ENCODE measurements at regions not wholly inside any gene's neighbourhood (a gene's known extent, or its start where the extent isn't known, plus 50 kb on each side); places are given as distances from the start of the nearest gene placed in this dataset.
A peak's percentile ranks its signal among the peaks of the same experiment; 100 is the strongest.

DNA sequence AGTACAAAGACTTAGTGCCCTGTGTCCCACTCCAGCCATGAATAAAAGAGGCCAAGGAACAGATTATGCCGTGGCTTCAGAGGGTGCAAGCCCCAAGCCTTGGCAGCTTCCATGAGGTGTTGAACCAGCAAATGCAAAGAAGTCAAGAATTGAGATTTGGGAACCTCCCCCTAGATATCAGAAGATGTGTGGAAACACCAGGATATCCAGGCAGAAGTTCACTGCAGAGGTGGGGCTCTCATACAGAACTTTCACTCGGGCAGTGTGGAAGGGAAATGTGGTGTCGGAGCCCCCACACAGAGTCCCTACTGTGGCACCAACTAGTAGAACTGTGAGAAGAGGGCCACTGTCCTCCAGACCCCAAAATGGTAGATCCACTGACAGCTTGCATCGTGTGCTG lies 2421.4 kb downstream of the PCDH9 start:
- no peak for DNase-seq (ENCODE audit: low read depth in 2 of 2)

DNA sequence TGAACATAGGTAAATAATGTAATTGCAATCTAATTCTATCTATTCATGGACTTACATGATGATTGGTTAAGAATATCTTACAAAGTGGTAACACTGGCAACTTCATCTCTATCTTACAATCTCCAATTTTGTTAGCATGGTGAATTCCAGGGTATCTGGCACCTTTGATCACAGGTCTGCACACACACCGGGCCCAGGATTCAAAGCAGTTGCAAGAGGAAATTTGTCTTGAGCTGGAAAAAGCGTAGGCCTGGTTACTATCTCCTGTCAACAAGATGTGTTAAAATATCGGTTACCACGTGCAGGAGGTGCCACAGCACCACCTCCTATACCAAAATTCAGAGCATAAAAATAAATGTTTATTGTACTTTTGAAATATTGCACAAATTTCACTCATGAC lies 2428.4 kb downstream of the PCDH9 start:
- no peak for DNase-seq (ENCODE audit: low read depth in 2 of 2)

DNA sequence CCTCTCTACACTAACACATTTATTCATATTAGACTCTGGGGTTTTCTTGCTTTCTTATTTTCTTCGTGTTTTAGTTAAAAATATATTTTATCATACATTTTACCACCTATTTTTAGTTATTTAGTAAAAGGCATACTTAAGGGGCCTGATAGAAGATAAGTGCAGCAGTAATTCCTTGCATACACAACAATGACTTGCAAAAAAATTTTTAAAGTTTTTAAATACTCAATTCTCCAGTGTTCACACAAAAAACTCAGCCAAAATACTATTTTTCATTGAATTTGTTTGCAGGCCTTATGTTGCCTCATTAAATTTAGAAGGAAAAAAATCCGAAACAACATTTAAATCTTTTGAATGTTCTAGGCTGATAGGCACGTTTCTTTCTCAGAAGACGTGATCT lies 2431.7 kb downstream of the PCDH9 start:
- DNase-seq (ENCODE audit: low read depth in 2 of 2): no peak

DNA sequence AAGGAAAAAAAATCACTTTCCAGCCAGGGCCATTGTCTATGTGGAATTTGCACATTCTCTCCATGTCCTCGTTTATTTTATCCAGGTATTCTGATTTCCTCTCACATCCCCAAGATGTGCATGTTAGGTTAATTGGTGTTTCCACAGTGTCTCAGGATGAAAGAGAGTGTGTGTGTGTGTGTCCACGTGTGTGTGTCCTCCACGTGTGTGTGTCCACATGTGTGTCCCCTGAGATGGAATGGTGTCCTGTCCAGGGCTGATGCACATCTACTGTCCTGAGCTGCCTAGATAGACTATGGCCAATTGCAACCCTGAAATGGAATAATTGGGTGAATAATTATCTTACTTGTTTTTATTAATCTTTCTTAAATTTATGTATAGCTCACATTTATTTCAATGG lies 2436.5 kb downstream of the PCDH9 start:
- DNase-seq (ENCODE audit: low read depth in 2 of 2): no peak

DNA sequence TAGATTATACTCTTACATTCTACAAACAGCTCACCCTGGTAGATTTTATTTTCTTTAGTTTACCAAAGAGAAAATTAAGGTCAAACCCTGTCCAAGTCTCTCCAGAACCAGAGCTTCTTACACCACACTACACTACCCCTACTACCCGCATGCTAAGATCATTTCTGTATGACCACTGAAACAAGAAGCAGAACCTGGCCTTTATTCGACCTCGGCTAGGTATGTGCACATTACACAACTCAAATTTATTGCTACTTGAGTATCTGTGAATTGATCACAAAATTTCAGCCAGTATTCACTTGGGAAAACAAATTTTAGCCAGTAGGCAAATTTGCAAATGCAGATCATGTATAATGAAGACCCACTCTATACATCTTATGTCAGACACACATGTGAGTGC lies 2437.0 kb downstream of the PCDH9 start:
- no peak for DNase-seq (ENCODE audit: low read depth in 2 of 2)

DNA sequence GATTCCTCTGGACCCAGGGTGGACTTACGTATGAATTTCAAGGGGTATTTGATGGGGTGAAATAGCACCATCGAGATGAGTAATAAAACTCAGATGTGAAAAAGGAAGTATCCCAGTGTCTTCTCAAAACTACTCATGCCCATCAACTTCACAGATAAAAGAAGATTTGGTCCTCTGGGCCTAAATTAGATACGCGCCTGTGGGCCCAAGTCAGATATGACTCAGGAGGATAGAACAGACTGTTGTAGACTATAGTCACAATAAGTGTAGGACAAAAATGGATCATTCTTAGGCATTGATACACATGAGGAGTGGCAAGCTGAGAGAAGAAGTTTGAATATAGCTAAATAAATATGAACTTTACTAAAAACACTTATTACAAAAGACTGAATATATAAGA lies 2438.8 kb downstream of the PCDH9 start:
- DNase-seq (ENCODE audit: low read depth in 2 of 2): no peak

DNA sequence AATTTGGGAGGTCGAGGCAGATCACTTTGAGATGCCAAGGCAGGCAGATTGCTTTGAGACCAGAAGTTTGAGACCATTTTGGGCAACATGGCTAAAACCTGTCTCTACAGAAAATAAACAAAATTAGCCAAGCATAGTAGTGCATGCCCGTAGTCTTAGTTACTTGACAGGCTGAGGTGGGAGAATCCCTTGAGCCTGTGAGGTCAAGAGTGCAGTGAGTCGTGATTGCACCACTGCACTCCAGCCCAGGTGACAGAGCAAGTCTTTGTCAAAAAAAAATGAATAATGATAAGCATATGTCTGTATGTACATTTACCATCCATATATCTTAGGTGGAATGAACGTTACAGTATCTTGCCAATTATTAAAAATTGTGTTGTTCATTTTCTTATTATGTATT lies 2447.7 kb downstream of the PCDH9 start:
- DNase-seq (ENCODE audit: low read depth in 2 of 2): no peak

DNA sequence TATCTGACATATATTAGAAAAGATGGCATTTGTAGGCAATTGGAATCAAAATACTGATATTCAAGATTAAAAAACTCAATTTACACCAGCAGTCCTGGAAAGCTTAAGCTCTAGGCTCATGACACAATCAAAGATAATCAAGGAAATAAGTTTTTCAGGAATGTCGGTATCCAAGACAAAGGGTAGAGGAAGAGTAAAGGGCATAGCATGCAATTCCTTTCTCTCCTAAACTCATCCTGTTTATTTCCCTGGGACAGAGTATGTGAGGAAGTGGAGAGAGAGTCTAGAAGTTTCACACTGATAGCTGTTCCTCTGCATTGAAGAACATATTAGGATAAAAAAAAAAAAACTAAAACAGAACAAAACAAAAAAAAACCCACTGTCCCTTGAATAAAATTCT lies 2452.1 kb downstream of the PCDH9 start:
- peak in 1 of 2 donors; percentile 80 for DNase-seq (ENCODE audit: low read depth in 2 of 2)

DNA sequence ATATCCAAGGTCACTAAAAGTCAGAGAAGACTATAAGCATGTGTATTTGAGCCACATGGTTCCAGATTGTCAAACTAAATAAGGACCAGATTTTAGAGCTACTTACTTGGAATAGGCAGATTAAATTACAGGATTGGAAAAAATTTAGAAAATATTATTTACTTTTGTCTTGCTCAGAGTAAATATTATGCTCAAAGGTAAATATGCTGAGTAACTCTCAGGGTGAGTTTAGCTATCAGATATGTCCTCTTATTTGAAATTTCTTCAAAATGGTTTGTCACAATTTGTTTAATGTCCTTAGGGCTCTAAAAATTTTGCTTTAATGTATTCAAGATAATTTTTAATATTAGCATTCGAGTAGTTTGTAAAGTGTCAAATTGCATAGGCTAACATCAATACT lies 2455.2 kb downstream of the PCDH9 start:
- no peak for DNase-seq (ENCODE audit: low read depth in 2 of 2)

DNA sequence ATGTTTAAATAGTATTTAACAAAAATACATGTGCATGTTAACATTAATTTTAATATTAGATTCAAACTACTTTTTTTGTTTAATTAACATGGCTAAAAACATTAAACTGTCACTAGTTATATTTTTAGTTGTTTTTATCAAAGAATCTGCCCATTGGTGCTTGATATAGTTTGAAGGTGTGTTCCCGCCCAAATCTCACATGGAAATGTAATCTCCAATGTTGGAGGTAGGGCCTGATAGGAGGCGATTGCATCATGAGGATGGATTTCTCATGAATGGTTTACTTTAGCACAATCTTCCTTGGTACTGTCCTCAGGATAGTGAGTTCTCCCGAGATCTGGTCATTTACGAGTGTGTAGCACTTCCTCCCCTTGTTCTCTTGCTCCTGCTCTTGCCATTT lies 2459.4 kb downstream of the PCDH9 start:
- DNase-seq (ENCODE audit: low read depth in 2 of 2): no peak

DNA sequence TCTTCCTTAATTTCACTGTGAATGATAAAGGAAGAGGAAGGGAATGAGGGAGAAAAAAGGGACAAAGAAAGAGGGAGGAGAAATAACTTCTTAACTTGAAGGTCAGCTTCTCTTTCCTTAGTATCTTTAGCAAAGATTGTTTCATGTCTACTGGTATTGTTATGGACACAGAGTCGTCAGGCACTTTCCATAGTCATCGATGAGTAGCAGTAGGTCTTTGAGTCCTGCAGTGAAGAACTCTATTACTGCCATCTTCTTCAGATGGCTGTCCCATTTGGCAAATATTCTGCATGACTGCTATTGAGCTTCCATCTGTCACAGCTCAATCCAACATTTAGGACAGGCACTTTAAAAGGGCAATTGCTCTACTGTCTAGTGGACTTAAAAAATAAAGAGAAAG lies 2463.1 kb downstream of the PCDH9 start:
- DNase-seq (ENCODE audit: low read depth in 2 of 2): no peak

DNA sequence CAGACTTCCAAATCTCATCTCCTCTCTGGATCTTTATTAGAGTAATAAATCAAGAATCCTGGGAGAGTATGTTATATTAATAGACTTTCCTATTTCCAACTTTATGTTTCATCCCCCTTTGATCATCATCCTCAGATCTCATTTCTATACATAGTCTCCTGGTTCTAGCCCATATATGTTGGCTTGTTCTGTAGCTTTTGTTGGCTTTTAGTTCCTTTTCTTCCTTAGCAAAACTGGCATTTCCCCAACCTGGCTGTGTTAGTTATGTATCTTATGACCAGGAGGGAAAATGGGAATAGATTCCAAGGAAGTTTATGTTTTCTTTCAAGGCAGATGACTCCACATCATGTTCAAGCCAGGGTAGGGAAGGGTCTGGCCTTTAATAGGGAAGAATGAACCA lies 2464.5 kb downstream of the PCDH9 start:
- no peak for DNase-seq (ENCODE audit: low read depth in 2 of 2)

DNA sequence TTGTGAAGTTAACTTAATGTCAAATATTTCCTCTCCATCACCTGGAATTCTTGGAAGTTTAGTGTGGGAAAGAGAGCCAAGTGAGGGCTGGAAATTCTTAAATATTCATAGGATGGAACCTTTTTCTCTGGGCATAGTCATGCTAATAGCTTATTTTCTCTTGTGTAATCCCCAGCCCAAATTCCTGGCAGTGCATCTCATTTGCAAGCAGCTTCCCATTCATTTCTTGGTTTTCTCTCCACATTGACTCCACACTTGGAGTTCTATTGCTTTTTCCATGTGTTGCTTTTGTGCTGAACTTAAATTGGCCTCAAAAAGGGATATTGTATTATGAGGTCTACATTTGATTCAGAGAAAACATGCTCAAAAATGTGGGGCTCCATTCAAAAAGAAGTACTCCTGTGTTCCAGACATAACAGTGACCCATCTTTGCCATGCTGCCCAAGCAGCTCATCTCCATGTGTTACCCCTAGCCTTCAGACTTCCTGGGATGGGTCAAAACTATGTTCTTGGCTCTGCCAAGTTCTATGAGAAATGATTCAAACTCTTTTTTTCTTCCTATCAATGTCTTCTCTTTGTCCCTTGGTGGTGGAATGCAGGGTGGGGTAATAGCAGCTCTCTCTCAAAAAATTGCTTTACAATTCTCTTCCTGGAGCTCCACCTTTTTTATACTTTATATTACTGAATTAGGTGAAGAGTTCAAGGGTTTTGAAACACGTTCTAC lies 2471.5 kb downstream of the PCDH9 start:
- DNase-seq (ENCODE audit: low read depth in 2 of 2): no peak

DNA sequence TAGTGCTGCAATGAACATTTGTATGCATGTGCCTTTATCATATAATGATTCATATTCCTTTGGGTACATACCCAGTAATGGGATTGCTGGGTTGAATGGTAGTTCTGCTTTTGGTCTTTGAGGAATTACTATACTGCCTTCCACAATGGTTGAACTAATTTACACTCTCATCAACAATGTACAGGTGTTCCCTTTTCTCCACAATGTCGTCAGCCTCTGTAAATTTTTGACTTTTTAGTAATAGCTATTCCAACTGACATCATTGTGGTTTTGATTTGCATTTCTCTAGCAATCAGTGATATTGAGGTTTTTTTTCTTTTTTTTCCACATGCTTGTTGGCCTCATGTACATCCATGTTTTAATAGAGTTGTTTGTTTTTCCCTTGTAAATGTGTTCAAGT lies 2473.5 kb downstream of the PCDH9 start:
- no peak for DNase-seq (ENCODE audit: low read depth in 2 of 2)

DNA sequence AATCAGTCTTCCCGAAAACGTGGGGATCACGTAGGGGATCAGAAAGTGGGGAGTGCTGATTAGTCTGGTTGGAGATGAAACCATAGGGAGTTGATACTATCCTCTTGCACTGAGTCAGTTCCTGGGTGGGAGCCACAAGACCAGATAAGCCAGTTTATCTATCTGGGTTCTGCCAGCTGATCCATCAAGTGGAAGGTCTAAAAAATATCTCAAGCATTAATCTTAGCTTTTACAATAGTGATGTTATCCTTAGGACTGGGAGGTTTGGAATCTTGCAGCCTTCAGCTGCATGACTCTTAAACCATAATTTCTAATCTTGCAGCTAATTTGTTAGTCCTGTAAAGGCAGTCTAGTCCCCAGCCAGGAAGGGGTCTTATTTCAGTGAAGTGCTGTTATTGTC lies 2474.2 kb downstream of the PCDH9 start:
- no peak for DNase-seq (ENCODE audit: low read depth in 2 of 2)

DNA sequence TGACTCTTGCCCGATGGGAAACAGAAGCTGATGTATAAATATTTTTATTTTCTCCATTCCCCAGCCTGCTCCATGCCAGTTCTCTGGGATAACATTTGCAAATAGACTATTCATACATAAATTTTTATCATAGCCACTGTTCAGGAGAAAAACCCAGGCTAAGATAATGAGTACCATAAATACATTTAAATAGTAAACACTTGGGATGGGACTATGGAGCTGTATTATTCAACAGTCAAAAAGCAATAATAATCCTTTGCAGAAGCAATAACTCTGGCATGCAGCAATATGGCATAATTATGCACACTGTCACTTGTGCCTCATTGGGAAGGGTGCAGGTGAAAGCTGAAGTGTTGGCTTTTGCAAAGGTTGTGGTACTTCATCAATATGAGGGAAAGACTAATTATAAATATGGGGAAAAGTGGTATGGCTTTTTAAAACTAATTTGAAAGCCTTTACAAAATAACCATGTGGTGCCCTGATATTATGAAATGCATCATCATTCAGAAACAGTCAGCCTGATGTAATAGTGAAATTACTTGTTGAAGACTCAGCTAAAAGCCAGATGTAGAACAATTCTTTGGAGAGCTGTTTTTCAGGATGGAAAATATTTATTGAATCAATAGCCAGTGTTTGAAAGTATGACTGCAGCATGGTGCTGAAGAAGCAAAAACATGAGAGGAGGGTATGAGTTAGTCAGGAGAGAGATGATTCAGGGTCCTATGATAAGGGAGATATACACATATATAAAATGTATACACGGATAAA lies 2476.7 kb downstream of the PCDH9 start:
- DNase-seq (ENCODE audit: low read depth in 2 of 2): no peak

DNA sequence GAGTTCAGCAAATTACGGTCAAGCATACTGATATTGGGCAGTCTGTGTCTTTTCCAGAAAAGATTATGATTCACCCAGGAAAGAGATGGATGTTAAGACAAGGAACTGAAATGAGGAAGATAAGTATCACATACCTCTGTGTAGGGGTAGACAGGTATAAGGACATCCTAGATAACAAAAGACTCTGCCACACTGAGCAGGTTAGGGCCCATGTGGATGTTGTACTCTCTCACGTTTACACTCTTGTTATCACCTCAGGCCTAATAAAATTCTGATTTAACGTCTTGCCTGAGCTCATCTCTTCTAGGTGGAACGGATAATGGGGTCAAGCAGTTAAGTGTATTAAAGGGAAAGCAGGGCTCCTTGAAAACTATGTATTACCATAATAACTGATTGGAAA lies 2480.8 kb downstream of the PCDH9 start:
- no peak for DNase-seq (ENCODE audit: low read depth in 2 of 2)

DNA sequence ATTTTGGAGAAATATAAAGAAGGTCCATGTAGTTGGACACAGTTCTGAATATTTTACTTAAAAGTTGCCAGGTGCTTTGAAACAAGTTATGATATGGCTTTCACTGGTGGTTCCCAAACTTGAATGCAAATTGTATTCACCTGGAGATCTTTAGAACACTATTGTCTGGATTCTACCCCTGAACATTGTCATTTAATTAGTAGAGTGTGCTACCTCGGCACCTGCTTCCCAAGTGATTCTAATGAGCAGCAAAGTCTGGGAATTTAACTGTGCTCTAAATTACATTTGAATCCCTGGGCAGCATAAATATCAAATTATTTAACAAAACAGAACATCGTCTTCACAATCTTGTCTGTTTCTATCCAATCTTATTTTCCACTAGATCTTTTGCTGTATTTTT lies 2483.3 kb downstream of the PCDH9 start:
- no peak for DNase-seq (ENCODE audit: low read depth in 2 of 2)

DNA sequence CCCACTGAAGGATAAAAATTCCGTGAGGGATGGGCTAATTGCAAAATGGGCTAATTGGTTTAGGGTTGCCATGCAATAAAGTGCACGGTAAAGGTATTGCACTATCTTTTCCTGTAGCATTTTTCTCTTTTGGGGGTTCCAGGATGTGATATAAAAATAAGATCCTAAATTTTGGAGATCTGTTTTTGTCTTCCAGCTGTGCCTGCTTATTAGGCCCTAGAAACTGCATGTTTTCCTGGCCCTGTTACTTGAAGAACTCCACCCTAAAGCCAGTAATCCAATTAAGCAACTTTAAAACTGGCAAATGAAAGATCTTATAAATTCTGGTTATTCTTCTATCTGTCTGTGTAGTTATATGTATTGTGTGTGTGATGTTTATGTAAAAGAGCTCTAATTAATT lies 2489.6 kb downstream of the PCDH9 start:
- DNase-seq (ENCODE audit: low read depth in 2 of 2): no peak

DNA sequence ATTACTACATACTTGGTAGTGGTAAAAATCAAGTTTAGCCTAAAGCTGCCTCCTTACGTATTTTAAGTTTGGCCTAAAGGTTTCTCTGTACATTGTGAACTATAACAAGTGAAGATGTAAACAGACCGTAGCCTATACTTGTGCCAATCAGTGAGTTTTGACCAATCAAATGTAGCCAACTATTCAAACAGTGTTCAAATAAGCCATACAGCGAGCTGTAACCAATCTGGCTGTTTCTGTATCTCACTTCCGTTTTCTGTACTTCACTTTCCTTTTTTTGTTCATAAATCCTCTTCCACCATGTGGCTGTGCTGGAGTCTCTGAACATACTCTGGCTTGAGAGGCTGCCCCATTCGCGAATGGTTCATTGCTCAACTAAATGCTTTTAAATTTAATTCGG lies 2504.6 kb downstream of the PCDH9 start:
- DNase-seq (ENCODE audit: low read depth in 2 of 2): no peak

DNA sequence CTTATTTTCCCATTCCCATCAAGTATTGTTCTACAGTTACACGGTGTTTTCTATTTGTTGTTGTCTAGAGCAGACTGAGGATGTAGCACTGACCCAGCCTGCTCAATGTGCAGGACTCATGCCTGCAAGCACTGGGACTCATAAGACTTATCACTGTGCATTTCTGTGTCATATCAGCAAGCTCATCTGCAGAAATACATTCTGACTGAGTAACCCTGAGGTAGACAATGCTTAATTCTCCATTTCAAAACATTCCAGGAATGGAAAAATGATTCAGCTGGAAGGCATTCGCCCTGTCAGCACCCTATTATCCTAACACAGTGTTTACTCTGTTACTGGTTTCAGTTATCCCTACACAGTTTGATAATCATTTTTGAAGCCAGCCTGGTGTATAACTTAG lies 2506.4 kb downstream of the PCDH9 start:
- DNase-seq (ENCODE audit: low read depth in 2 of 2): peak; percentile 64 to 89

DNA sequence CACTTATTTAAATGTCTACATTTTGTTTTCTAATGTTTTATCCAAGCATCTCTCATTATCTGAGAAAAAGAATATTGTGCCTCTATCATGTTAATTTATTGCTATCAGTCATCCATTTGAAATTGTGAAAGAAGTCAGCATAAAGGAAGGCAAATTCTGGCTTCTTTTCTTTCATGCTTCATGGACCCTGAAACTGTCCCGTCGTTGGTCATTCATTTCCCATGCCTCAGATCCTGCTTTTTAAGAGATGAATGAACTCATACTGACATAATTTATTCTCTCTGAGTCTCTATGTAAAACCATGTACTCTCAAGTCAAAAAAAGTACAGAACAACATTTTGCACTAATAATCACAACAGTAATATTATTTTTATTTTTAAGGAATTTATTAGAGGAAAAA lies 2512.0 kb downstream of the PCDH9 start:
- no peak for DNase-seq (ENCODE audit: low read depth in 2 of 2)

DNA sequence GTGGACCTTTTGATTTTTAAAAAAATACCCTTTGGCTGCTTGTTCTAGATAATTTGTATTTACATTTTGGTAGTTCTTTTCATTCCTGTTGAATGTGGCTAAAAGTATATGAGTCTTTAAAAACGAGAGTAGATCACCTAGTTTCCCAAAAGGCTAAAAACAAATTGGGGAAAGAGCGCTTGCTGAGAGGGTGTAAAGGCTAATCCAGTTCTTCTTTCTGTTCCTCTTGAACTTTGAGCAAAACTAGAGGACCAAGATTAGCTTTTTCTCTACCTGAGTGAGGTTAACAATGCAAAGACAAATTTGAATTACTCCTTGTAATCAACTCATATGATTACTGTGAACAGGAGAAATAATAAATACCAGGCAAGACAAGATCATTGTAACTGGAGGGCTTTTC lies 2513.2 kb downstream of the PCDH9 start:
- no peak for DNase-seq (ENCODE audit: low read depth in 2 of 2)
